WTC11 (cell line): ENCODE measurements at regions not wholly inside any gene's neighbourhood (a gene's known extent, or its start where the extent isn't known, plus 50 kb on each side); places are given as distances from the start of the nearest gene placed in this dataset.

Experiments used
- ATAC-seq: fragments of 200-7000 bp; cut with Tn5 transposase; 2 replicates; pipeline ENCODE4 v1.10.0; 2021; ENCODE audit warnings: mild to moderate bottlenecking, moderate library complexity
- CTCF ChIA-PET: fragments of 300-600 bp; sonication (Branson Sonifier 250); formaldehyde crosslinking; loops from one replicate; lab custom pipeline; 2021; ENCODE audit warnings: antibody characterized with exemption; lab: Charles Lee
- POLR2A ChIA-PET: fragments of 350-600 bp; sonication (Branson Sonifier 250); formaldehyde crosslinking; loops from one replicate; lab custom pipeline; 2021; ENCODE audit warnings: antibody characterized with exemption; lab: Charles Lee
- DNase-seq: peaks from one replicate; pipeline ENCODE4 v3.0.0; 2021; ENCODE audit warnings: low spot score
- H3K27ac Mint-ChIP-seq: 2 replicates; pipeline ENCODE4 v1.8.0; 2021; ENCODE audit warnings: mixed read lengths
- H3K27me3 Mint-ChIP-seq: 2 replicates; pipeline ENCODE4 v1.8.0; 2021; ENCODE audit warnings: low read depth, mild to moderate bottlenecking, moderate library complexity, mixed read lengths
- H3K36me3 Mint-ChIP-seq: 2 replicates; pipeline ENCODE4 v1.8.0; 2021; ENCODE audit warnings: mixed read lengths
- H3K4me1 Mint-ChIP-seq: 2 replicates; pipeline ENCODE4 v1.8.0; 2022; ENCODE audit warnings: mixed read lengths
- H3K4me3 Mint-ChIP-seq: 2 replicates; pipeline ENCODE4 v1.8.0; 2021; ENCODE audit warnings: mild to moderate bottlenecking, moderate library complexity, mixed read lengths
- H3K9me3 Mint-ChIP-seq: 2 replicates; pipeline ENCODE4 v1.8.0; 2021; ENCODE audit warnings: mixed read lengths
- ATF1 ChIP-seq: sonication (generic); formaldehyde crosslinking; IDR thresholded peaks from 2 replicates; pipeline ENCODE4 v1.8.1; 2023; ENCODE audit warnings: mild to moderate bottlenecking, moderate library complexity, missing genetic modification reagents
- ATF2 ChIP-seq: sonication (generic); formaldehyde crosslinking; IDR thresholded peaks from 2 replicates; pipeline ENCODE4 v1.8.1; 2022; ENCODE audit warnings: low read depth, missing genetic modification reagents, borderline replicate concordance
- CBFB ChIP-seq: sonication (generic); formaldehyde crosslinking; IDR thresholded peaks from 2 replicates; pipeline ENCODE4 v1.8.1; 2022; ENCODE audit warnings: mild to moderate bottlenecking, low read depth, missing genetic modification reagents
- CREM ChIP-seq: sonication (generic); formaldehyde crosslinking; IDR thresholded peaks from 2 replicates; pipeline ENCODE4 v1.8.1; 2022; ENCODE audit warnings: mild to moderate bottlenecking, missing genetic modification reagents, moderate library complexity
- ESRRA ChIP-seq: sonication (generic); formaldehyde crosslinking; IDR thresholded peaks from 2 replicates; pipeline ENCODE4 v1.8.1; 2022; ENCODE audit warnings: mild to moderate bottlenecking, missing genetic modification reagents, borderline replicate concordance
- FOXP1 ChIP-seq: sonication (generic); formaldehyde crosslinking; IDR thresholded peaks from 2 replicates; pipeline ENCODE4 v1.8.0; 2022; ENCODE audit warnings: missing genetic modification reagents, mild to moderate bottlenecking, moderate library complexity, borderline replicate concordance
- FOXP4 ChIP-seq: sonication (generic); formaldehyde crosslinking; IDR thresholded peaks from 2 replicates; pipeline ENCODE4 v1.8.0; 2022; ENCODE audit warnings: mild to moderate bottlenecking, missing genetic modification reagents
- GABPB1 ChIP-seq: sonication (generic); formaldehyde crosslinking; IDR thresholded peaks from 2 replicates; pipeline ENCODE4 v1.8.1; 2023; ENCODE audit warnings: mild to moderate bottlenecking, missing genetic modification reagents
- GRHL2 ChIP-seq: fragments of 250-450 bp; sonication (Bioruptor Pico); IDR thresholded peaks from 2 replicates; pipeline ENCODE4 v1.8.0; 2022; ENCODE audit warnings: mild to moderate bottlenecking, moderate library complexity; ENCODE audit not compliant: insufficient replicate concordance, severe bottlenecking
- MAX ChIP-seq: sonication (generic); formaldehyde crosslinking; IDR thresholded peaks from 2 replicates; pipeline ENCODE4 v1.8.0; 2022; ENCODE audit warnings: mild to moderate bottlenecking, missing genetic modification reagents
- MLX ChIP-seq: sonication (generic); formaldehyde crosslinking; IDR thresholded peaks from 2 replicates; pipeline ENCODE4 v1.8.1; 2023; ENCODE audit warnings: mild to moderate bottlenecking, missing genetic modification reagents, moderate library complexity
- NR1H2 ChIP-seq: sonication (generic); formaldehyde crosslinking; IDR thresholded peaks from 2 replicates; pipeline ENCODE4 v1.9.0; 2021; ENCODE audit warnings: mild to moderate bottlenecking, moderate library complexity, missing genetic modification reagents
- SOX15 ChIP-seq: fragments of 250-450 bp; sonication (Bioruptor Pico); IDR thresholded peaks from 2 replicates; pipeline ENCODE4 v1.9.0; 2021; ENCODE audit warnings: mild to moderate bottlenecking
- TEAD1 ChIP-seq: sonication (generic); formaldehyde crosslinking; IDR thresholded peaks from 2 replicates; pipeline ENCODE4 v1.8.0; 2022; ENCODE audit warnings: mild to moderate bottlenecking, missing genetic modification reagents
- TP53 ChIP-seq: sonication (generic); formaldehyde crosslinking; IDR thresholded peaks from 2 replicates; pipeline ENCODE4 v1.8.1; 2023; ENCODE audit warnings: mild to moderate bottlenecking, missing genetic modification reagents
- USF2 ChIP-seq: sonication (generic); formaldehyde crosslinking; IDR thresholded peaks from 2 replicates; pipeline ENCODE4 v1.8.1; 2023; ENCODE audit warnings: mild to moderate bottlenecking, missing genetic modification reagents, moderate library complexity
- ZNF263 ChIP-seq: sonication (generic); formaldehyde crosslinking; IDR thresholded peaks from 2 replicates; pipeline ENCODE4 v1.8.1; 2022; ENCODE audit warnings: low read depth, mild to moderate bottlenecking, moderate library complexity, missing genetic modification reagents
- ZNF396 ChIP-seq: fragments of 250-450 bp; sonication (Bioruptor Pico); IDR thresholded peaks from 2 replicates; pipeline ENCODE4 v1.8.0; 2021; ENCODE audit warnings: mild to moderate bottlenecking, moderate library complexity, borderline replicate concordance
- ZSCAN18 ChIP-seq: fragments of 250-450 bp; sonication (Bioruptor Pico); IDR thresholded peaks from 2 replicates; pipeline ENCODE4 v2.1.2; 2022; ENCODE audit warnings: mild to moderate bottlenecking, moderate library complexity

- TF ChIP-seq MAX (CRISPR knock-in tag) (no peak), TEAD1 (CRISPR knock-in tag) (no peak), ESRRA (CRISPR knock-in tag) (no peak), MLX (CRISPR knock-in tag) (no peak), CREM (CRISPR knock-in tag) (no peak)
Observed at GRCh38 chr2:117737846-117738245, 76.6 kb upstream of the DDX18 start (continued).

GRCh38 chr2:117738991-117739839 lies 75.3 kb upstream of the DDX18 start:
- no peak overlapping the region for H3K27ac Mint-ChIP-seq
- no peak overlapping the region for H3K4me3 Mint-ChIP-seq
- no peaks in the 10 kb centered on the region for H3K9me3 Mint-ChIP-seq
- no peaks in the 10 kb centered on the region for H3K4me1 Mint-ChIP-seq
- DNase-seq (no peak), ATAC-seq (no peak)
- ChIA-PET CTCF (no interaction called here), POLR2A (no interaction called here)
- H3K36me3 Mint-ChIP-seq: no peaks in the 10 kb centered on the region
- peaks cover 2% of the 10 kb centered on the region; the same call in 1 of the 2 replicates for H3K27me3 Mint-ChIP-seq
- TF ChIP-seq ZNF263 (CRISPR knock-in tag) (no peak), ATF2 (CRISPR knock-in tag) (no peak), GABPB1 (CRISPR knock-in tag) (no peak), GRHL2 (CRISPR knock-in tag) (no peak), ZSCAN18 (no peak), USF2 (CRISPR knock-in tag) (no peak), CBFB (no peak), FOXP4 (CRISPR knock-in tag) (no peak), ATF1 (CRISPR knock-in tag) (no peak), ZNF396 (CRISPR knock-in tag) (no peak), SOX15 (no peak), FOXP1 (no peak), NR1H2 (CRISPR knock-in tag) (no peak), TP53 (CRISPR knock-in tag) (no peak)
